ENCODE measurements at regions not wholly inside any gene's neighbourhood (a gene's known extent, or its start where the extent isn't known, plus 50 kb on each side); places are given as distances from the start of the nearest gene placed in this dataset.

GRCh38 chr2:183684686-183685085, 560.4 kb downstream of the NUP35 start:
- TF ChIP-seq EZH2 (IDR thresholded peaks at IDR 0.05) (no peak), POLR2AphosphoS5 (IDR thresholded peaks at IDR 0.05; ENCODE audit: borderline replicate concordance, low read depth, low read length) (no peak), FOXP2 (optimal IDR thresholded peaks at IDR 0.05; ENCODE audit: control extremely low read depth, extremely low read length, insufficient read depth) (no peak)
